NB4 (cell line): ENCODE measurements at regions not wholly inside any gene's neighbourhood (a gene's known extent, or its start where the extent isn't known, plus 50 kb on each side); places are given as distances from the start of the nearest gene placed in this dataset.

Experiments
- MYC ChIP-seq: IDR thresholded peaks from 2 replicates; pipeline ENCODE4 v1.6.1; 2011; ENCODE audit warnings: low read depth, low read length
- POLR2A ChIP-seq: IDR thresholded peaks from 2 replicates; pipeline ENCODE4 v1.6.1; 2011; ENCODE audit warnings: mild to moderate bottlenecking; ENCODE audit not compliant: insufficient read length; ENCODE audit errors: extremely low read depth
- TF ChIP-seq, protein P1 (sequence below): IDR thresholded peaks from one replicate; pipeline ENCODE4 v1.5.1; 2012; ENCODE audit warnings: low read depth, low read length

DNA sequence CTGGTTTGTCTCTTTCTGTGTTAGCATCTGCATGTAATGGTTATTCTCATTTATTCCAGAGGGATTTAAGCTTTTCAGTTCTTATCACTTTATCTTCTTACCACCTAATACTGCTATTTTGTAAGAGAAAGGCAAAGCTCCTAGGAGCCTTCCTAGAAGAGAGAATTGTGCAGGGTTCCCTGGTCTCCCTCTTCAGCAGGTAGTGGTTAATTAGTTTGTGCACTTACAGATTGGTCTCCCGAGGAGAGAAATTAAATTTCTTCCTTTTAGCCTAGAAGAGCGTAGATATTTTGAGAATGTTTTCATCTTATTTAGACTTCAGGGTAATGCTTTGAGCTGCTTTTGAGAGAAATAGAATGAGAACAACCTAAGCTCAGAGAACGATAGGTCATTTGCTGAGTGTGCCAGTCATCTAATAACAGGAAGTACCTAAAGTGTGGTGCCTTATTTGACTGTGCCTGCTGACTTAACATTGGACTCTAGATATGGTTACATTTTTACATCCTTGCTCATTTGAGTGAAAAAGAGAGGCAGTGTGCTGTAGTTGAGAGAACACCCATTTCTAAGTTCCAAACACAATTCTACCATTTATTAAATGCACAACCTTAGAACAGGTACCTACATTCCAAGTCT is 651.4 kb downstream of the STK39 start:
- TF ChIP-seq, protein P1, sequence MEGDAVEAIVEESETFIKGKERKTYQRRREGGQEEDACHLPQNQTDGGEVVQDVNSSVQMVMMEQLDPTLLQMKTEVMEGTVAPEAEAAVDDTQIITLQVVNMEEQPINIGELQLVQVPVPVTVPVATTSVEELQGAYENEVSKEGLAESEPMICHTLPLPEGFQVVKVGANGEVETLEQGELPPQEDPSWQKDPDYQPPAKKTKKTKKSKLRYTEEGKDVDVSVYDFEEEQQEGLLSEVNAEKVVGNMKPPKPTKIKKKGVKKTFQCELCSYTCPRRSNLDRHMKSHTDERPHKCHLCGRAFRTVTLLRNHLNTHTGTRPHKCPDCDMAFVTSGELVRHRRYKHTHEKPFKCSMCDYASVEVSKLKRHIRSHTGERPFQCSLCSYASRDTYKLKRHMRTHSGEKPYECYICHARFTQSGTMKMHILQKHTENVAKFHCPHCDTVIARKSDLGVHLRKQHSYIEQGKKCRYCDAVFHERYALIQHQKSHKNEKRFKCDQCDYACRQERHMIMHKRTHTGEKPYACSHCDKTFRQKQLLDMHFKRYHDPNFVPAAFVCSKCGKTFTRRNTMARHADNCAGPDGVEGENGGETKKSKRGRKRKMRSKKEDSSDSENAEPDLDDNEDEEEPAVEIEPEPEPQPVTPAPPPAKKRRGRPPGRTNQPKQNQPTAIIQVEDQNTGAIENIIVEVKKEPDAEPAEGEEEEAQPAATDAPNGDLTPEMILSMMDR: no peak
- no peak for TF ChIP-seq MYC
- no peak for TF ChIP-seq POLR2A
